PFSK-1 (cell line): ENCODE measurements at regions not wholly inside any gene's neighbourhood (a gene's known extent, or its start where the extent isn't known, plus 50 kb on each side); places are given as distances from the start of the nearest gene placed in this dataset.

Experiments used
- FOXP2 ChIP-seq: optimal IDR thresholded peaks from 2 replicates; pipeline ENCODE3; 2011; ENCODE audit warnings: borderline replicate concordance, control low read depth, inconsistent platforms; ENCODE audit not compliant: insufficient read depth; ENCODE audit errors: extremely low read length, extremely low read depth
- POLR2AphosphoS5 ChIP-seq: IDR thresholded peaks from 2 replicates; pipeline ENCODE4 v1.6.1; 2012; ENCODE audit warnings: low read depth, mild to moderate bottlenecking, control low read depth, low read length, moderate library complexity
- REST ChIP-seq, 2 experiments: IDR thresholded peaks; 2 replicates each; pipeline versions ENCODE4 v1.6.1 to v1.8.0; 2011 to 2012; ENCODE audit warnings: low read depth in 2 of 2, low read length in 2 of 2, control low read depth in 1 of 2, inconsistent platforms in 1 of 2, mild to moderate bottlenecking in 1 of 2, moderate library complexity in 1 of 2; ENCODE audit not compliant: insufficient read depth in 1 of 2
- TAF1 ChIP-seq: IDR thresholded peaks from 2 replicates; pipeline ENCODE4 v1.6.1; 2012; ENCODE audit warnings: low read length, control low read depth, borderline replicate concordance; ENCODE audit not compliant: insufficient read depth

DNA sequence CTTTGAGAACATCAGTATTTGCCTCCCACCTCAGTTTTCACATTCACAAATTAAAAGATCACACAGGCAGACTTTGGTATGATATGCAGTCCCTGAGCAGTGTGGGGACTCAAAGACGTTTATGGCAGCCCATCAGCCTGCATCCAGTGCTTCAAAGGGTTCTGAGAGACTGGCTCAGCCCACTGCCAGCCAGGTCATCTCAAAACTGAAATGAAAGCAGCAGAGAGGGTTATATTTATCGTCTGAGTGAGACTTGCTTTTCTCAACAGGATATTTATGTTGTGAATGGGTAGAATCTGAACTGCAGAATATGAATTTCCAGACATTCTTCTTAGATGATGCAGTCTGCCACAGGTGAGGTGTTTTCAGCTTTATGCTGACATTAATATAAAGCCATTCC is 159.8 kb downstream of the NRN1 start:
- TF ChIP-seq FOXP2, result no peak
- no peak for TF ChIP-seq REST (IDR thresholded peaks at IDR 0.05; ENCODE audit: insufficient read depth in 1 of 2, low read depth in 2 of 2, low read length in 2 of 2)
- no peak for TF ChIP-seq POLR2AphosphoS5
- no peak for TF ChIP-seq TAF1
